Thoracic aorta (tissue), 2 donors: ENCODE measurements at regions not wholly inside any gene's neighbourhood (a gene's known extent, or its start where the extent isn't known, plus 50 kb on each side); places are given as distances from the start of the nearest gene placed in this dataset.

Source experiments
- ATAC-seq: fragments of 150-250 bp; one replicate; pipeline ENCODE4 v1.8.0; 2017; ENCODE audit warnings: low read depth; ENCODE audit not compliant: insufficient number of reproducible peaks, low FRiP score
- DNase-seq: peaks from one replicate; pipeline ENCODE4 v3.0.0-alpha.2; 2020; ENCODE audit warnings: low spot score
- H3K27ac ChIP-seq, 2 donors: fragments of 200-600 bp; sonication (generic); 1 replicate in 1 of 2; 2 replicates in 1 of 2; pipeline ENCODE4 v1.5.1; 2016; ENCODE audit warnings: mild to moderate bottlenecking in 2 of 2, moderate library complexity in 2 of 2
- H3K27me3 ChIP-seq: fragments of 200-600 bp; sonication (generic); replicated peaks from 2 replicates; pipeline ENCODE4 v1.6.0; 2016; ENCODE audit warnings: mild to moderate bottlenecking; ENCODE audit not compliant: insufficient read depth
- H3K36me3 ChIP-seq: fragments of 200-600 bp; sonication (generic); one replicate; pipeline ENCODE4 v1.5.1; 2016
- H3K4me1 ChIP-seq, 2 donors: fragments of 200-600 bp; sonication (generic); 1 replicate in 1 of 2; 2 replicates in 1 of 2; pipeline versions ENCODE4 v1.5.1 to v1.6.0; 2016; ENCODE audit warnings: low read depth in 2 of 2, mild to moderate bottlenecking in 1 of 2; ENCODE audit not compliant: control insufficient read depth in 1 of 2
- H3K4me3 ChIP-seq: fragments of 200-600 bp; sonication (generic); 2 replicates; pipeline ENCODE4 v1.5.1; 2016; ENCODE audit warnings: mild to moderate bottlenecking
- H3K9me3 ChIP-seq: fragments of 200-600 bp; sonication (generic); 2 replicates; pipeline ENCODE4 v1.5.1; 2016
- TF ChIP-seq, protein P1 (sequence below): fragments of 200-600 bp; sonication (generic); IDR thresholded peaks from one replicate; pipeline ENCODE4 v1.5.1; 2019; ENCODE audit warnings: antibody characterized with exemption

DNA sequence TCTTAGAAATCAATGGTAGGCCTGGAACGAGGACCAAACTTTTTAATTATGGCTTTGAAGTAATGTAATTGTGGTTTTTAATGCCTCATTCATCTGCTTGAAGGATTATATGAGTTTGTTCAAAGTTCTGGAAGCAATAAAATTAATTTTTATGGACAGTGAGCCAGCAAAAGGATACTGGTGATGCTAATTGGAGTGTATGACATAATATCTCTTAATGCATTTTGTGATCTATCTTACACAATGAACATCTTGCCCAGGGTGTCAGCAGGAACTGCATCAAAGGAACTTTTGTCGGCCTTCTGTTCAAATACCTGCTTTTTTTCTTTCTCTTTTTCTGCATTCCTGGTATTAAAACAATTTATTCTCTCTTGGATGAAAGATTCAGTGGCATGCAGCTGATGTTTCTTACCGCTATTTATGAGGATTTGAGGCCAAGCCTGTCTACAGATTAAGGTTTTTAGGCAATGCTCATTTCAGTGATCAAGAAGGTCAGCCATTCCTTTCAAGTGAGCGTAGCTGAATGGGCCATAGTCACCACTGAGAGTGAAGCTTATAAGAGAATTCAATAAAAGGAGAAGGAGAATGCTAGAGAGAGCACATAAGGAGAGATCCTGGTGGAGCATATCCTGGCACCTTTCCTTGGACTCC lies 974.8 kb downstream of the SORCS3 start:
- Histone ChIP-seq H3K27ac (no peak overlapping the region), H3K27me3 (no peaks in the 10 kb centered on the region), H3K9me3 (no peaks in the 10 kb centered on the region), H3K4me3 (no peak overlapping the region), H3K36me3 (no peaks in the 10 kb centered on the region), H3K4me1 (no peaks in the 10 kb centered on the region)
- ATAC-seq (no peak), DNase-seq (no peak)
- TF ChIP-seq, protein P1, sequence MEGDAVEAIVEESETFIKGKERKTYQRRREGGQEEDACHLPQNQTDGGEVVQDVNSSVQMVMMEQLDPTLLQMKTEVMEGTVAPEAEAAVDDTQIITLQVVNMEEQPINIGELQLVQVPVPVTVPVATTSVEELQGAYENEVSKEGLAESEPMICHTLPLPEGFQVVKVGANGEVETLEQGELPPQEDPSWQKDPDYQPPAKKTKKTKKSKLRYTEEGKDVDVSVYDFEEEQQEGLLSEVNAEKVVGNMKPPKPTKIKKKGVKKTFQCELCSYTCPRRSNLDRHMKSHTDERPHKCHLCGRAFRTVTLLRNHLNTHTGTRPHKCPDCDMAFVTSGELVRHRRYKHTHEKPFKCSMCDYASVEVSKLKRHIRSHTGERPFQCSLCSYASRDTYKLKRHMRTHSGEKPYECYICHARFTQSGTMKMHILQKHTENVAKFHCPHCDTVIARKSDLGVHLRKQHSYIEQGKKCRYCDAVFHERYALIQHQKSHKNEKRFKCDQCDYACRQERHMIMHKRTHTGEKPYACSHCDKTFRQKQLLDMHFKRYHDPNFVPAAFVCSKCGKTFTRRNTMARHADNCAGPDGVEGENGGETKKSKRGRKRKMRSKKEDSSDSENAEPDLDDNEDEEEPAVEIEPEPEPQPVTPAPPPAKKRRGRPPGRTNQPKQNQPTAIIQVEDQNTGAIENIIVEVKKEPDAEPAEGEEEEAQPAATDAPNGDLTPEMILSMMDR: no peak

DNA sequence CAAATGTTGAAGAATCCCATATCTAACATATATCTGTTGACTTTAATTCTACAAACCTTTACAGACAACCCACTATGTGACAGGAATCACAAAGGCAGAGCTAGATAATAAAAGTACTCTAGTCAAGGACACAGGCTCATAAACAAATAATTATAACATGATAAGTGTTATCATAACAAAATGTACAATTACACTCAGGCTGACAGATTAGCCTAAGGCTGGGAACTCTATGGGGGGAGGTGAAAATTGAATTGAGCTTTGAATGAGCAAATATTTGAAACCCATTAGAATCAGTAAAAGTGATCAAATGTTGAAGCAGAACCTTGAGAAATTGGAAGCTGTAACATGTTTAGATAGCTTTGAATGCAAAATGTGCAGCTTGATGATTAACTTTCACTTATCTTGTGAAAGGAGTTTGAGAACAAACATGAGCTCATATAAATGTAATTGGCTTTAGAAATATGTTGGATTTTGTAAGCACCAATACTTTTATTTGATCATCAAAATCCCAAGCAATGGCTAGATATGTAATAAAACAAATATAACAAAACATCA lies 970.2 kb downstream of the SORCS3 start:
- TF ChIP-seq, protein P1: no peak
- H3K27ac ChIP-seq: no peak overlapping the region
- H3K27me3 ChIP-seq: no peaks in the 10 kb centered on the region
- no peak for DNase-seq
- H3K4me3 ChIP-seq: no peak overlapping the region
- no peaks in the 10 kb centered on the region for H3K36me3 ChIP-seq
- H3K4me1 ChIP-seq: no peaks in the 10 kb centered on the region
- ATAC-seq: no peak
- H3K9me3 ChIP-seq: no peaks in the 10 kb centered on the region

DNA sequence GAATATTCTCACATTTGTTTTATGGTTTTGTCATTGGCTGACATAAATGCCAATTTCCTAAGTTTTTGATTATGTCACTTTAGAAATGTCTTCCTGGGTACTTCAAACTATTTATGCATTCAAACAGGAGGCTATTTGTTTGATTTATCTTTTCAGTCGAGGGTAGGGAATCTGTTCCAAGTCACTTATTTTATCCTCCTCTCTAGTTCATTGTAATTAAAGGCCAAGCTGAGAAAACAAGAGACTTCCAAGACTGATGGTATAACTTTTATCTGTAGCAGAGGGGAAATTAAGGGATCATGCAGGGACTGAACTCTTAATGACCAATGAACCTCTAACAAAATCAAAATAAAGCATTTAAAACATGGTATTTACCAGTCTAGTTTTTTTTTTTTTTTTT lies 968.4 kb downstream of the SORCS3 start:
- Histone ChIP-seq H3K27me3 (no peaks in the 10 kb centered on the region), H3K4me1 (no peaks in the 10 kb centered on the region), H3K36me3 (no peaks in the 10 kb centered on the region), H3K4me3 (no peak overlapping the region), H3K9me3 (no peaks in the 10 kb centered on the region), H3K27ac (no peak overlapping the region)
- ATAC-seq: no peak
- TF ChIP-seq, protein P1: no peak
- DNase-seq: no peak

DNA sequence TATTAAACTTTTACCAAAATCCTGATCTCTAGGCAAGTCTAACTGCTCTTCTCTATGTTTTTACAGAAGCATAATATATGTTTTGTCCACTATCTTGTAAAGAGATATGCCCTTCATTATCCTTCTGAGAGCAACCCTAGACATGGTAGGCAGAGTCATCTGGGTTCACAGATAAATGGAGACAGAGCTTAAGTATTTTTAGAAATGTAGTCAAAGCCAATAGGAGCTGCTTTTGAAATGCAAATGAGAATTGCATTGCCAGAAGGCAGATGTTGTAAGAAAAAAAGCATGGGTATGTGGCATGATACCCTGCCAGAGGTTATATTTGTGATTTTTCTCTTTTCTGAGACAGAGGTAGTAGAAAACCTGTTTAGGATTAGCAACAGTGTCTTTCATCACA lies 964.8 kb downstream of the SORCS3 start:
- no peak for ATAC-seq
- Histone ChIP-seq H3K27me3 (no peaks in the 10 kb centered on the region), H3K4me3 (no peak overlapping the region), H3K4me1 (no peaks in the 10 kb centered on the region), H3K36me3 (no peaks in the 10 kb centered on the region), H3K9me3 (no peaks in the 10 kb centered on the region), H3K27ac (no peak overlapping the region)
- TF ChIP-seq, protein P1: no peak
- no peak for DNase-seq

DNA sequence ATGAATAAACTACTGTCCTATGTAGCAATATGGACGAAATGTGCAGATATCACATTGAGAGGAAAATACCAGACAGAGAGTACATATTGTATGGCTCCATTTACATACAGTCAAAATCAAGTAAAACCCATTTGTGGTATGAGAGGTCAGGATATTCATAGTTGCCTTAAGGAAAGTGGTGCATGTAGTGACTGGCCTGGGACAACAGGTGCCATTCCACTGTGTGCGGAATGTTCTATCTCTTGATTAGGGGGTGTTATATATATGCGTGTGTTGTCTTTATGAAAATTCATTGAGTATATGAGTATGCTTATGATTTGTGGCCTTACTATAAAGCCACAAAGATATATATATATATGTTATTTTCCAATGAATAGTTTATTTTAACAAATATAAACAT lies 964.0 kb downstream of the SORCS3 start:
- Histone ChIP-seq H3K4me1 (no peaks in the 10 kb centered on the region), H3K36me3 (no peaks in the 10 kb centered on the region), H3K9me3 (no peaks in the 10 kb centered on the region), H3K27ac (no peak overlapping the region), H3K4me3 (no peak overlapping the region), H3K27me3 (no peaks in the 10 kb centered on the region)
- no peak for DNase-seq
- no peak for ATAC-seq
- TF ChIP-seq, protein P1: no peak
